ENCODE measurements at regions not wholly inside any gene's neighbourhood (a gene's known extent, or its start where the extent isn't known, plus 50 kb on each side); places are given as distances from the start of the nearest gene placed in this dataset.

DNA sequence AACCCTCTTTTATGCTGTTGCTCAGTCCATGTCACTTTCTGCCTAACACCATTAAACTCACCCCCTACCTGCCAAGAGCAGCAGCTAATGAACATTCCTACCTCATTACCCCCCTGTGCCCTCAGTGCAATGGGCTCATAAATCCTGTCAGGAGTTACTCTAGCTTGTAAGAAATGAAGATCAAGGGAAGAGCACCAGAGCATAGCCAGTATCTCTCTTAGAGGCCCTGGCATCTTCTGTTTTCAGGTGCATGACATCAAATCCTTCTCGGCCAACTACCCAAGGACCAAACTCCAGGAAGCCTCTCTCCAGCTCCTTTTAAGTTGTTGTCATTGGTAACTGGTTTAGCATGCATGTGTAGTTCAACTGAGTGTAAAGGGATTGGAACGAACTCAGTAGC lies 75.1 kb downstream of the FOXI2 start:
- in situ Hi-C loops (cut with MboI; ENCODE audit: low sequenced_read_pairs, unreplicated experiment) = no loop called here
- TF ChIP-seq, protein P1, sequence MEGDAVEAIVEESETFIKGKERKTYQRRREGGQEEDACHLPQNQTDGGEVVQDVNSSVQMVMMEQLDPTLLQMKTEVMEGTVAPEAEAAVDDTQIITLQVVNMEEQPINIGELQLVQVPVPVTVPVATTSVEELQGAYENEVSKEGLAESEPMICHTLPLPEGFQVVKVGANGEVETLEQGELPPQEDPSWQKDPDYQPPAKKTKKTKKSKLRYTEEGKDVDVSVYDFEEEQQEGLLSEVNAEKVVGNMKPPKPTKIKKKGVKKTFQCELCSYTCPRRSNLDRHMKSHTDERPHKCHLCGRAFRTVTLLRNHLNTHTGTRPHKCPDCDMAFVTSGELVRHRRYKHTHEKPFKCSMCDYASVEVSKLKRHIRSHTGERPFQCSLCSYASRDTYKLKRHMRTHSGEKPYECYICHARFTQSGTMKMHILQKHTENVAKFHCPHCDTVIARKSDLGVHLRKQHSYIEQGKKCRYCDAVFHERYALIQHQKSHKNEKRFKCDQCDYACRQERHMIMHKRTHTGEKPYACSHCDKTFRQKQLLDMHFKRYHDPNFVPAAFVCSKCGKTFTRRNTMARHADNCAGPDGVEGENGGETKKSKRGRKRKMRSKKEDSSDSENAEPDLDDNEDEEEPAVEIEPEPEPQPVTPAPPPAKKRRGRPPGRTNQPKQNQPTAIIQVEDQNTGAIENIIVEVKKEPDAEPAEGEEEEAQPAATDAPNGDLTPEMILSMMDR (IDR thresholded peaks at IDR 0.05; ENCODE audit: borderline replicate concordance, control extremely low read depth, extremely low read depth, insufficient read depth, missing control alignments) = no peak
- DNase-seq (ENCODE audit: low spot score) = no peak

DNA sequence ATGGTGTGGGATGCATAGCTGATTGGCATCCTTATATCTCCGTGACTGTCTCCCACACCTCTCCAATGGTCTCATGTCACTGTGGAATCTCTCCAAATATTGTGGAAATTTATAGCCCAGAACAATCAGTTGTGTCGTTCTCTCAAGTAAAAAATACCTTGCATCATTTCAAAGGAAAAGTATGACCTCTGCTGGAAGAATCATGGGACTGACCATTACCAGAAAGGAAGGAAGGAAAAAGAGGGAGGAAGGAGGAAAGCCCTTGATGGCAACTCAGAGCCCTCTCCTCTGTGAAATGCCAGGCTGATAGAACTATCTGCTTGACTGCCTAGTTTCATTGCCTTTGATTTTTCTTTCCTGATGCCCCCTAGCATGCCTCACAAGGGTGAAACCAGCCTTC lies 76.3 kb downstream of the FOXI2 start:
- in situ Hi-C loops (cut with MboI; ENCODE audit: low sequenced_read_pairs, unreplicated experiment) = no loop called here

GRCh38 chr10:127815147-127815546 lies 77.6 kb downstream of the CLRN3 start:
- in situ Hi-C loops (cut with MboI; ENCODE audit: low sequenced_read_pairs, unreplicated experiment) = no loop called here
- TF ChIP-seq, protein P1 (IDR thresholded peaks at IDR 0.05; ENCODE audit: borderline replicate concordance, control extremely low read depth, extremely low read depth, insufficient read depth, missing control alignments) = no peak
- no peak for DNase-seq (ENCODE audit: low spot score)

More for the DNA sequence above, 76.3 kb downstream of the FOXI2 start:
- TF ChIP-seq, protein P1 (IDR thresholded peaks at IDR 0.05; ENCODE audit: borderline replicate concordance, control extremely low read depth, extremely low read depth, insufficient read depth, missing control alignments) = no peak
- no peak for DNase-seq (ENCODE audit: low spot score)

DNA sequence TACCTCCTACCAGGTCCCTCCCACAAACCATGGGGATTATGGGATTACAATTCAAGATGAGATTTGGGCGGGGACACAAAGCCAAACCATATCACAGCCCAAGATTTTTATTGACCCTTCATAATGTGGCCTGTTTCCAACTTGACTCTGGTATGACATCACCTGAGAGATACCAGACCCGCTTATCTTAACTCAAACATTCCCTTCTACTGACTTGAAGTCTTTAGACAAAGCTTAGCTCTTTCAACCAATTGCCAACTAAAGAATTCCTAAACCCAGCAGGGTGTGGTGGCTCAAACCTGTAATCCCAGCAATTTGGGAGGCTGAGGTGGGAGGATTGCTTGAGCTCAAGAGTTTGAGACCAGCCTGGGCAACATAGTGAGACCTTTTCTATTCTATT lies 67.9 kb downstream of the CLRN3 start:
- DNase-seq (ENCODE audit: low spot score) = no peak
- in situ Hi-C loops (cut with MboI; ENCODE audit: low sequenced_read_pairs, unreplicated experiment) = no loop called here
- TF ChIP-seq, protein P1 (IDR thresholded peaks at IDR 0.05; ENCODE audit: borderline replicate concordance, control extremely low read depth, extremely low read depth, insufficient read depth, missing control alignments) = no peak

DNA sequence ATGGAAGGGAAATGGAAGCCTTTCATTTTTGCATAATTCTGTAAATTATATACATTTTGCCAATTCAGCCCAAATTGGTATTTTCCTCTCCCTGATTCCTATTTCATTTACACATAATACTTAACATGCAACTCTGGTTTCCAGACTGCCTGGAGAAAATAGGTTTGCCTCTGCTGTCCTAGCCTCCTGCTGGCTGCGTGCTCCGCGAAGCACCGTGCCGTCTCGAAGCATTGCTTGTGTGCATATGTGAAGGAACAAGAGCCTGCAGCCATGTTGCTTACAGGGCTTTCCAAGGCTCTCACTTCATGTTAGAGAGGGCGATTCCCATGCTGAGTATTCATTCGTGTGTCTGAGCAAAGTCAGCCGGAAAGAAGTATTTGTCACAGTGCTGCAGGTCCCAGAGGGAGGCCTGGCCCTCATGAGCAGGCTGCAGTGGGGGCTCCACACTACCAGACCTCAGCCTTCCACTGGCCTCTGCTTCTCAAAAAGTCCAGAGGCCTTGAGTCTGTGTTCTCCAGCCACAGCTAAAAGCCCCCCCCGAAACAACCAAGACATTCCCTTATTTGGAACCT lies 66.5 kb downstream of the CLRN3 start:
- TF ChIP-seq, protein P1 (IDR thresholded peaks at IDR 0.05; ENCODE audit: borderline replicate concordance, control extremely low read depth, extremely low read depth, insufficient read depth, missing control alignments) = no peak
- in situ Hi-C loops (cut with MboI; ENCODE audit: low sequenced_read_pairs, unreplicated experiment) = no loop called here
- DNase-seq (ENCODE audit: low spot score) = no peak

DNA sequence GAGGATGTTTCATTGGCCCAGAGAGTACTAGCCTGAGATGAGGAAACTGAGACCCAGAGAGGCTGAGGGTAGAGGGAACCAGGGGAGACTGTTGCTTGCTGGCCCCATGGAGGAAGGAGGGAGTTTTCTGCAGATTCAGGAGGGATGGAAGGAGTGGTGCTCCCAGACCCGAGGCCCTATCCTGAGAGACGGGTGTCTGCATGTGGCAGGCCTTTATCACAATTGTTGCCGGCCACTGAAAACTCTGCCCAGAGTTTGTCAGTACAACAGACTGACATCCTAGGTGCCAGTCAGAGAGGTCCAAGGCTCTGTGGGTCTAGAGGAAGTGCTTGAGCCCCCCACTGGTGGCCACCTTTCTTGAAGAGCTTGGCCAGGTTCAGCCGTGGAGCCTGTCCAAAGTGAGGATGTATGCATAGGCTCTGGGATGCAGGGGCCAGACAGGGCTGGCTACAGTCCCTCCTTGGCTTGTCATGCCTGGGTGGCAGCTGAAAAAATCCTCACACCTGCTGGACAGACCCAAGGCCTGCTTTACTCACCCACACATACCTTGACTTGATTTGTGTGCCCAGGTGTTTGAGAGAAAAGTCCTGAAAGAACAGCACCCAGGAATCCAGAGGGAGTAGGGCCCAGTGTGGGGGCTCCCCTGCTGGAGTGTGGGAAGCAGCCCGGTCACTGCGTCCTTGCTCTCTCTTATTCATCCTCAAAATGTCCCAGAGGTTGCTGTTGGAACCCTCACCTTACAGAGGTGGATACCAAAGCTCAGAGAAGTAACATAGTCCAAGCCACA lies 65.2 kb downstream of the CLRN3 start:
- no peak for DNase-seq (ENCODE audit: low spot score)
- in situ Hi-C loops (cut with MboI; ENCODE audit: low sequenced_read_pairs, unreplicated experiment) = no loop called here
- TF ChIP-seq, protein P1 (IDR thresholded peaks at IDR 0.05; ENCODE audit: borderline replicate concordance, control extremely low read depth, extremely low read depth, insufficient read depth, missing control alignments) = no peak

Data from GM13976 (cell line).